ENCODE measurements at regions not wholly inside any gene's neighbourhood (a gene's known extent, or its start where the extent isn't known, plus 50 kb on each side); places are given as distances from the start of the nearest gene placed in this dataset.

DNA sequence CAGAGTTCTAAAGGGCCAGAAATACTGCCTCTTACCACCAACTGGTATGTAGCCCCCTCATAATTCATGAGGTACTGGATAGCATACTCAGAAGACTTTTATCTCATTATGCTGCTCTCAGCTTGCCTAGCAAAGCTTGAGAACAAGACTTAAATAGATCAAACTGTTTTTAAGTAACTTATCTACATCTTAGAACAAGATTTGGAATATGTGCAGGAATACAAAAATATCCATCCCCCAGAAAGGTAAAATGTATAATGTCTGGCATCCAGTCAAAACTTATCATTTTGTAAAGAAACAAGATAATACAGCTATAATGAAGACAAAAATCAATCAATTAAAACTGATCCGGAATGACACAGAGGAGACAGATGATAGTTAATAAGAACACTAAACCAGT is 400.4 kb upstream of the TGFBR2 start:
- DNase-seq (ENCODE audit: low read depth), result no peak

DNA sequence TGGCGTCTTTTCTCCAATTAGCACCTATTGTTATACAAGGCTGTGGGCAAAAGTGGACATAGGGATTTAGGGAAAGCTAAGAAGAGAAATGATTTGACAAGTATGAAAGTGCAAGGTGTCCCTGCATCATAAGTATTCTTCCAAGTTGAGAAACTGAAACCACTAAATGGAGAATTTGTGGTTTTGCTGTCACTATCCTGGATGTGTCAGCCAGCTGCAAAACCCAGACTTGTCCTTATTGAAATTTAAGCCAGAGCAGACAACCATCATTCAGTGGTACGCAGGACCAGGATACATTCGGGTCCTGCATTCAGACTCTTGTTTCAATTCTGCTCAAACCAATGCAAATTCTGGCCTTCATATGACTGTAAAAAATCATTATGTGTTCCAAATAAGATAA is 384.8 kb upstream of the TGFBR2 start:
- DNase-seq (ENCODE audit: low read depth), result no peak

DNA sequence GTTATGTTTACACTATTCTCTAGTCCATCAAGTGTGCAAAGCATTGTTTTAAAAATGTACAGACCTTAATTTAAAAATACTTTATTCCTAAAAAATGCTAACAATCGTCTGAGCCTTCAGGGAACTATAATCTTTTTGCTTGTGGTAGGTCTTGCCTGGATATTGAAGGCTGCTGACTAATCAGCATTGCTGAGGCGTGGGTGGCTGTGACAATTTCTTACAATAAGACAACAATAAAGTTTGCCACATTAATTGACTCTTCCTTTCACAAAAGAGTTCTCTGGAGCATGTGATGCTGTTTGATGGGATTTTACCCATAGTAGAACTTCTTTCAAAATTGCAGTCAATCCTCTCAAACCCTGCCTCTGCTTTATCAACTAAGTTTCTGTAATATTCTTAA is 384.0 kb upstream of the TGFBR2 start:
- DNase-seq (ENCODE audit: low read depth), result no peak

DNA sequence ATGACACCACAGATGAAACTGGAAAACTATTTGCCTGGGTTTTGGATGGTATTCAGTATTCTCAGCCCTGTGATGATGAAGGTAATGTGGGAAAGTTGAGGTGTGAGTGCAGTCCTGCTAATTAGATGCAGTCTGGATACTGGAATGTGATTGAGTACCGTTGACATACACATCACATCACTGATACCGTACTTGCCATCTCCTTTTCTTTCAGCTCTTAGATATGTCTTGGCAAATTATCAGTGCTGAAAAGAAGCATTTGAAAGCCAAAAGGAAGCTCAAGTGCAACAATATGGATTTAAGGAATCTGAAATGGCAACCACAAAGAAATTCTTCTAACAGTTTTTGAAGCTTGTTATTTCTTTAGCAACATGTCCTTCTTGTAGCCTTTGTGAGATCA is 381.4 kb upstream of the TGFBR2 start:
- no peak for DNase-seq (ENCODE audit: low read depth)

DNA sequence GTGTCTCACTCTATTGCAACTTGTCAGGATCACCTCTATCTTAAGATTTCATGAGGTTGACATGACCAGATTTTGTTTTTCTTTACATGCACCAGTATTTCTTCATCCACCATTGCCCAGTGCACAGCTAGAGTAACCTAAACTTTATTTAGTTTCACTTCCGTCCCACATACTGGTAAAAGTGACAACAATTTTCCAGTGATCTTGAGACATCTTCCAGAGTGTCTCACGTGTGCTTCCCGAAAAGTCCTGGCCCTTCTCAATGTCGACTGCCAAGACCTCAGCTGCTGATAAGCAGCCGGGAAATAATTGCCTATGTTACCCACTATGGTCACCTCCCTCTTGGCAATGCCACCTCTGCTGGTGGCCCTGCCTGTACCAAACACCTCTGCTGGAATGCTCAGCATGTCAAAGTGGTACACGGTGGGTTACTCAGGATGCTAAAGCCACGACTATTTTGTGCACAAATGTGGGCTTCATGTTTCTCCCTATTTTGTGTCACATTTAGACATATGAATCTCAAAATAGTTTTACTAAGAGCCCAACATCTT is 379.7 kb upstream of the TGFBR2 start:
- no peak for DNase-seq (ENCODE audit: low read depth)

DNA sequence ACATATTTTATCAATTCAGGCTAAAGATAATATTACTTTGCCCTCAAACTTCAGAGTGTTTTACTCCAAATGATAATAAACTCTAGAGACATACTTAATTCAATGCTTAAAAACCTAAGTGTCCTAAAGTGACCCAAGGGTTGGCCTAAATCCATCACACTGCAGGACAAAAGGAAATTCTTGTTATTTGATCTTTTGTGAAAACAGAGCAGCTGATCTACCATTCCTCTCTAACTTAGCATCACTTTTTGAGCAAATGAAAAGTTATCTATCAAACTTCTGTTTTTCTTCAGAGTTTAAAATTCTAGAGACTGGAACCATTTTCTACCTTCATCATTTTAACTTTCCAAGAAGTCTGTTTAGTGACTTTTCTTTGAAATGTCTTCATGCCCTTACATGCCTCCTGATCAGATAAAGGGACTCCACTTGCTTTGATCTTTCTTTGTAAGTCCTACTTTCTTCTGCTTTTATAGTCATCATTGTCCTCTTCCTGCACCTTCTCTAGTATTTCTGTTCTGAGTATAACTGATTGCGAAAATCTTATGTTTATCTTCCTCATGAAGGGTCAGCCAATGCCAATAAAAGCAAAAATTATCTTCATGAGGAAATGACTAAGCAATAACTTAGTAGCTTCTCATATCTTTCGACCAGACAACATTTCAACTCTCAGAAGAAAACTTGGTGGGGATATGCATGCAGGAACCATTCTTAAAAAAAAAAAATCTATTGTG is 378.7 kb upstream of the TGFBR2 start:
- no peak for DNase-seq (ENCODE audit: low read depth)

DNA sequence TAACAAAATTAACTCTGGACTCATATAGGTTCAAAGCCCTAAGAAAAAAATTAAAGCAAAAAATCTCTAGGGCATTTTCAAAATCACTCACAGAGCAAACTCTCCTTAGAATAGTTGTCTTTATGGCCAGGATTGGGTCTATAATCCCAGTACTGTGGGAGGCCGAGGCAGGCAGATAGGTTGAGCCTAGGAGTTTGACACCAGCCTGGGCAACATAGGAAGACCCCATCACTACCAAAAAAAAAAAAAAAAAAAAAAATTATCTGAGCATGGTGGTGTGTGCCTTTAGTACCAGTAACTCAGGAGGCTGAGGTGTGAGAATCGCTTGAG is 378.1 kb upstream of the TGFBR2 start:
- DNase-seq (ENCODE audit: low read depth), result no peak

- DNase-seq (ENCODE audit: low read depth), result no peak
These were observed 374.9 kb upstream of the TGFBR2 start for GRCh38 chr3:30231277-30232141.

GRCh38 chr3:30232142-30232541 is 374.3 kb upstream of the TGFBR2 start:
- no peak for DNase-seq (ENCODE audit: low read depth)

GRCh38 chr3:30233913-30234646 is 372.3 kb upstream of the TGFBR2 start:
- DNase-seq (ENCODE audit: low read depth), result no peak

DNA sequence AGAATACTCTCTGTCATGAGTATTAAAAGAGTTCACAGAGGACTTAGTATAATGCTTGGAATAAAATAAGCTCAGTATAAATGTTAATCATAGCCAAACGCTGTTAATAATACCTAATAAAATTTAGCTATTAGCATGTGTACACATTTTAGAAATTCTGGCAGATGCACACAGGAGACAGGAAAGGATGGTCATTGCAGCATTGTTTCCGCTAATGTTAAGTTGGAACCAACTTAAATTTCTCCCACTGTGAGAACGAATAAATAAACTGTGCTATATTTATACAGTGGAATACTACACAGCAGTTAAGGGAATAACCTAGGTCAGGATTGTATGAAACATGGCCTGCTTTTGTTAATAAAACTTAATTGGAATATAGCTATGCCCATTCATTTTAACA is 370.4 kb upstream of the TGFBR2 start:
- no peak for DNase-seq (ENCODE audit: low read depth)

DNA sequence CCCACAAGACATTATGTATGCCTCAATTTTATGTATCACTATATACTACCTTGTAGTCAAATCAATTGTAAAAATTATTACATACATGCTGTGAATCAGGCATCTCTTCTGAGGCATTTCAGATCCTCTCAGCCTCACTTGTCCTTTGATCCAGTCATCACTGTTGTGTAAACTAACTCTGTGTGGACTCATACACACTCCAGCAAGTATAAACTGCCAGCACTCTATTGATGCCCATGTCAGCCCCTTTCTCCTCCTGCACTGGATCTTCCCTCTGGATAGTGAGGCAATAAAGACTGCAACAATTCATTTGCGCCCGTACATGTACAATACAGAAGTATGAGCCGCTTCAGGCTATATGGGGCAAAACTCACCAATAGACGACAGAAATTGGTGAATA is 364.7 kb upstream of the TGFBR2 start:
- DNase-seq (ENCODE audit: low read depth), result no peak

DNA sequence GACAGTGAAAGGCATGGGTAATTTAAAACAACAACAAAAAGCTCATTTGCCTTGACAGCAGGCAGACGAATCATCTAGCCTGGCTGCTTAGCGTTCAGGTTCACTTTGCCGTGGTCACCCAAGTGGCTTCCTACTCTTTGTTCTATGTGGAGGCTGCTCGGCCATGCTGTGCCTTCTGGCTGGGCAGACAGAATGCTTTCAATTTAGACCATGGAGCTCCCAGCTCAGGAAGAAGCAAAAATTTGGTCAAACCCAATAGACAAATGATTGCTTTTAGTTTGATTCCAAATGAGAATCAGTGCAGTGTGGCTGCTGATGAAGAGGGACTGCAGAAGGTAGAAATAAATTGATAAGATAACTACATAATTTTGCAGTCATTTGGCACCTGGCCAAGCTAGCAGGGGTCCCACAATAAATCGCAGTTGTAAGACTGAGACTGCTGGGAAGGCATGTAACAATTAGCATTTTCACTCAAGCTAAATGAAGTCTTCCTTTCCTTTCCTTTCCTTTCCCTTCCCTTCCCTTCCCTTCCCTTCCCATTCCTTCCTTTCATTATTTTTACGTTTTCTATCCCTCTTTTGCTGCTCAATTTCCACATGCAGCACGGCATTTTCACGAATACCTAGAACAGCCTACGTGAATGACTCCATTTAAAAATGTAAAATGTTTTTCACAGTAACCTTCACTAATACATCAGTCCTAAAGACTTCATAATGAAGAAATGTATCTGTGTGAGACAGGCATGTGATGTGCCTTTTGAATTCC is 360.4 kb upstream of the TGFBR2 start:
- DNase-seq (ENCODE audit: low read depth), result no peak

DNA sequence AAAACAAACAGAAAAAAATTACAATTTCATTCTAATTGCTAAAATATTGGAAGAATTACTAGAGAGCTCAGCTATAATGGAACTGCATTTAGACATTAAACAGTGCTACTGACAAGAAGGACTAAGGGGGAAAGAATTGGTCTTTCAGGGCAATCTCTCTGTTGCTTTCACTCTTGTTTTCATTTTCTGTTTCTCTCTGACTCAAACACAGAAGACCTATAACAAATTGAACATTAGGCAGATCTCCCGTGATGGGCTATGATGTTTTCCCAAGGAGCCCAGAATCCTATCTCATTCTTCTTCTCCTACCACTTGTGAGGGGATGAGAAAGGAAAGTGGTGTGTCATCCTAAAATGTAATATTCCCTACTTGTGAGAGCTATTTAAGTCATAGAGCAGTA is 358.0 kb upstream of the TGFBR2 start:
- DNase-seq (ENCODE audit: low read depth), result no peak

DNA sequence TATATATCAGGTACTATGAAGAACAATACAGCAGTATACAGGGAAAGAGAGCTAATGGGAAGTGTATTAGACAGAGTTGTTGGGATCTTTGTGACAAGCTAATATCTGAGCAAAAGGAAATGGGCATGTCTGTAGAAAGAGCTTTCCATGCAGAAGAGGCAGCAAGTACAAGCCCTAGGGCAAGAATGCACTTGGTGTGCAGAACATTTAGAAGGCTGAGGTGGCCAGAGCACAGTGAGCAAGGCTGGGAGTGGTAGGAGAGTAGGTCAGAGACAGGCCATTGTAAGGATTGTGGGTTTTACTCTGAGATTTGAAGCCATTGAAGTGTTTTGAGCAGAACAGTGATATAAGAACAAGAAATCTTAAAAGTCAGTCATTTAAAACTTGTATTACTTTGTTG is 353.9 kb upstream of the TGFBR2 start:
- DNase-seq (ENCODE audit: low read depth), result no peak

DNA sequence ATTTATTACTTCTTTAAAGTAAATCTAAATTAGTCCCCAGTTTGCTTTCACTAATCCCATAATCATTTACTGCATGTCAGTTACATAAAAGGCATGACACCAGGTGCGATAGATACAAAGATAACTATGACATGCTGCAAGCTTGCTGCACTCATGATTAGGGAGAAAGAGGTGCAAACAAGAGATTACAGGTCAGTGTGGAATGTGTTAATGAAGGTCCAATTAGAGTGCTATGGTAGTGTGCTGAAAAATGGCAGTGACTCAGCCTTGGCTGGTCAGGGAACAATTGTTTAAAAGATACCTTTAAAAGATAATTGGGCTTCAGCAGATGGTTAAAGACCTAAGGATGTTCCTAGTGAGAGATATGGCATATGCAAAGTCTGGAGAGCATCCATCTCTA is 352.6 kb upstream of the TGFBR2 start:
- no peak for DNase-seq (ENCODE audit: low read depth)

DNA sequence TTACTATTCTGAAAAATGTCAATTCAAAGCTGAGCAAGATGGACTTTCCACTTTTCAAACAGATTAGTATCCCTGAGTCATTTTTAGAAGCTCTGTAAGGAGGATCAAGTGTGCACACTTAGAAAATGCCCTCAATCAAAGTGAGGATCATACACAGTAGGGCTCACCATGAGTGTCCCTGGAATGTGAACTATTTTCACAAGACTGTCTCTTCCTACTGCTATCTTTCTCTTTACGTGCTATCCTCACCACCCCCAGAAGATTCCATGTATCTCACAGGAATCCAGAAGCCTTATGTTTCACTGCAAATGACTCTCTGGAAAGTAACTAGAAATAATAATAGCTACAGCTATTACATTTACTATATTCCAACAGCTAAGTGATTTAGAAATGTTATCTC is 349.9 kb upstream of the TGFBR2 start:
- no peak for DNase-seq (ENCODE audit: low read depth)

DNA sequence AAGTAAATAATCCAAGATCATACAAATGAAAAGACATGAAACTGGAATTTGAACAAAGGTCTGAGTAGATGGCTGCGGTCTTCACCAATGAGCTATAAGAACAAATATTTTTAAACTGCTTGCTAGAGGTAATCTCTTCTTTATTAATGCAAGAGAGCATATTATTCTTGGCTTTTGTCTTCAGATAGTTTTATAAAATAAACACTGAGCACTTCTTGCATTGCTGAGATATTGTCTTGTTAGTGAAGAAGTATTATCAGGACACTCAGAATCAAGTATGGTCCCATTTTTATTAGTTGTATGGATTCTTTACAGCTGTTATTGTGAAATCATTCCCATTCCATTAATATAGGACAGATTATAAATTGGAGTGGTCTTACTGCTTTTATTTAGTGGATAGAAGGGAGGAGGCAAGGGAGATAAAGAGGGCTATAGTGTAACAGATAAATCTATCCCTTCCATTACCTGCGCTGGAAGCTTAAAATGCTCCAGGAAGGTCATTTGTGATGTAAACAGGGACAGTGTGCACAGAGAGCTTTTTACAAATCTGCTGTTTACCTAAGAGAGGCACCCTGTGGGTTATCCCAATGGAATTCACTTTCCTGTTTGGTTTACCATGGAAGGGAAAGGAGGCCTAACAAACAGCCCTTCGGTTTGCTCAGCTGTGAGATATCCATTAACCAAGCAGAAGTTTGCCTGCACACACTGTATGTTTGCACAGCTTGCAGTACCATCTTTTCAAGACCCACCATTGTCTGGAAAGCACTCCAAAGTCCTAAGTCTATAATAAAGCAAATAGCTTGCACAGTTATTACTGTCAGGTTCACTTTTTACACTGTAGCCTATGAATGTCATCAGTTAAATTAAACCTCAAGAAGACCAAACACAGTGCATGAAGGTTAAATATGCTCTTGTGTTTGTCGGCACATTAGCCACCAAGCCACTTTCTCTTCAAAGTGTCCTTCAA is 347.7 kb upstream of the TGFBR2 start:
- no peak for DNase-seq (ENCODE audit: low read depth)

DNA sequence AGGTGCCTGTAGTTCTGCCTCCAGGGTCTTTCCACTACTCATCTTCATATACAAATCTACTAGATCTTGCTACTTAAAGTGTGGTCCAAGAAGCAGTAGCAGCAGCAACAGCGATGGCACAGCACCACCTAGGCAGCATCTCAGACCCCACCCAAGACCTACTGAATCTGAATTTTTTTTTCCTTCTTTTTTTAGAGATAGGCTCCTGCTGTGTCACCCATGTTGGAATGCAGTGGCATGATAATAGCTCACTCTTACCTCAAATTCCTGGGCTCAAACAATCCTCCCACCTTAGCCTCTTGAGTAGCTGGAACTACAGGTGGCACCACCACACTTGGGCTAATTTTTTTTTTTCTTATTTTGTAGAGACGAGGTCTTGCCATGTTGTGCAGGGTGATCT is 346.7 kb upstream of the TGFBR2 start:
- DNase-seq (ENCODE audit: low read depth), result no peak

DNA sequence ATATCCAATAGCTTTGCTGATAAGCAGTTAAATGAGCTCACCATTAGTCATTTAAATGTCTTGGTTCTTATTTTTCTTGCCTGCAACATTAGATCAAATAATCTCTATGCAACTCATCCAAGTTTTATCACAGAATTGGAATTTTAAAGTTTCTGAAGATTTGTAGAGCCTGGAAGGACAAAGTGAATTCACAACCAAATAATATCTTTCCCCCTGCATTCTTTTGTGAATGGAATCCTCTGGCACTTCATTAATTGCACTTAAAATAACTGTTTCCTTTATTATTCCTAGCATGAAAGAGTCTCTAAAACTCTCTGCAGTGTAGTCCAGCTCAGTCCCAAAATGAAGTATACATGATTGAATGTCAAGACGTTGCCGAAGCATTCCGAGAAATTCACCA is 345.6 kb upstream of the TGFBR2 start:
- DNase-seq (ENCODE audit: low read depth), result no peak
